Hepatocyte (in vitro differentiated cells): ENCODE measurements at regions not wholly inside any gene's neighbourhood (a gene's known extent, or its start where the extent isn't known, plus 50 kb on each side); places are given as distances from the start of the nearest gene placed in this dataset.

Experiments used
- DNase-seq: peaks from one replicate; pipeline ENCODE4 v3.0.0-alpha.2; 2016; ENCODE audit warnings: low spot score
- H2AFZ ChIP-seq: fragments of 200-600 bp; sonication (generic); 2 replicates; pipeline ENCODE4 v1.6.0; 2016; ENCODE audit warnings: antibody characterized with exemption, mild to moderate bottlenecking
- H3K27ac ChIP-seq: fragments of 200-600 bp; sonication (generic); 2 replicates; pipeline ENCODE4 v1.5.1; 2016; ENCODE audit warnings: mild to moderate bottlenecking
- H3K27me3 ChIP-seq: fragments of 200-600 bp; sonication (generic); 2 replicates; pipeline ENCODE4 v1.6.1; 2016
- H3K36me3 ChIP-seq: fragments of 200-600 bp; sonication (generic); replicated peaks from 2 replicates; pipeline ENCODE4 v1.5.1; 2016; ENCODE audit warnings: low read depth; ENCODE audit not compliant: insufficient read depth
- H3K4me1 ChIP-seq: fragments of 200-600 bp; sonication (generic); 2 replicates; pipeline ENCODE4 v1.5.1; 2016; ENCODE audit warnings: mild to moderate bottlenecking, moderate library complexity; ENCODE audit not compliant: insufficient read depth
- H3K4me2 ChIP-seq: fragments of 200-600 bp; sonication (generic); 2 replicates; pipeline ENCODE4 v1.6.0; 2016
- H3K4me3 ChIP-seq: fragments of 200-600 bp; sonication (generic); 2 replicates; pipeline ENCODE4 v1.5.1; 2016; ENCODE audit warnings: mild to moderate bottlenecking
- H3K79me2 ChIP-seq: fragments of 200-600 bp; sonication (generic); 2 replicates; pipeline ENCODE4 v1.6.0; 2017; ENCODE audit warnings: mild to moderate bottlenecking
- H3K9me2 ChIP-seq: fragments of 200-600 bp; sonication (generic); replicated peaks from 2 replicates; pipeline ENCODE4 v1.6.0; 2017; ENCODE audit warnings: mild to moderate bottlenecking; ENCODE audit not compliant: insufficient read depth
- H3K9me3 ChIP-seq: fragments of 200-600 bp; sonication (generic); 2 replicates; pipeline ENCODE4 v1.5.1; 2016; ENCODE audit warnings: low read depth, mild to moderate bottlenecking
- H4K20me1 ChIP-seq: fragments of 200-600 bp; sonication (generic); 2 replicates; pipeline ENCODE4 v1.6.0; 2016; ENCODE audit warnings: mild to moderate bottlenecking; ENCODE audit not compliant: insufficient read depth, poor library complexity, severe bottlenecking
- EZH2 ChIP-seq: fragments of 200-600 bp; sonication (generic); IDR thresholded peaks from 2 replicates; pipeline ENCODE4 v1.6.1; 2016; ENCODE audit warnings: antibody characterized with exemption, mild to moderate bottlenecking, borderline replicate concordance
- EZH2phosphoT487 ChIP-seq: fragments of 200-600 bp; sonication (generic); IDR thresholded peaks from one replicate; pipeline ENCODE4 v1.6.1; 2018; ENCODE audit warnings: antibody characterized with exemption, mild to moderate bottlenecking, low read depth, moderate library complexity; ENCODE audit not compliant: unreplicated experiment, severe bottlenecking
- WGBS: methylation state at CpG from one replicate; pipeline ENCODE4 v1.1.6; 2016; ENCODE audit warnings: low lambda C conversion rate; ENCODE audit errors: missing lambda C conversion rate; 5-methylcytosine and 5-hydroxymethylcytosine counted together
- TF ChIP-seq, protein P1 (sequence below): fragments of 200-600 bp; sonication (generic); IDR thresholded peaks from 2 replicates; pipeline ENCODE4 v1.5.1; 2016; ENCODE audit warnings: antibody characterized with exemption, mild to moderate bottlenecking; ENCODE audit not compliant: poor library complexity

DNA sequence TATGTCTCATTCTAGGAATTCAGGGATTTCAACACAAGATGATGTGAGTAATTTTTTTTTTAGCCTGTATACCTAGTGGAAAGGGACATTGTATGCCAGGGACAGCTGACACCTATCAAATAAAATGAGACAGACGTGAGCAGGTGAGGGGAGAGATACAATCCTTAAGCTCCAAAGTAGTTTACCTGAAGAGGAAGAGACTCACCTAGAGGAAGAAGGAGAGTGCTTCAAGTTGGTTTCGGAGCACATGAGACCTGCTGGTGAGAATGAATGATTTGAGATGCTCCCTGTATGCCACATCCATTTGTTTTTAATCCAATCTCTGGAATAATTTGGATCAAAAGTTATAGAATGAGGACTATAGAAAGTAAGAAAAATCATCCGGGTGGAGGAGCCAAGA lies 915.4 kb upstream of the FBXO33 start:
- Histone ChIP-seq H3K4me3 (peak overlapping the region; percentile 28), H3K9me2 (no peaks in the 10 kb centered on the region), H3K4me2 (peak overlapping the region; percentile 69), H4K20me1 (no peaks in the 10 kb centered on the region), H3K79me2 (no peaks in the 10 kb centered on the region), H2AFZ (peak overlapping the region; percentile 68), H3K9me3 (no peaks in the 10 kb centered on the region), H3K4me1 (no peaks in the 10 kb centered on the region), H3K36me3 (no peaks in the 10 kb centered on the region), H3K27ac (peak overlapping the region; percentile 33), H3K27me3 (no peaks in the 10 kb centered on the region)
- no peak for DNase-seq
- TF ChIP-seq EZH2phosphoT487 (no peak), EZH2 (no peak)
- TF ChIP-seq, protein P1, sequence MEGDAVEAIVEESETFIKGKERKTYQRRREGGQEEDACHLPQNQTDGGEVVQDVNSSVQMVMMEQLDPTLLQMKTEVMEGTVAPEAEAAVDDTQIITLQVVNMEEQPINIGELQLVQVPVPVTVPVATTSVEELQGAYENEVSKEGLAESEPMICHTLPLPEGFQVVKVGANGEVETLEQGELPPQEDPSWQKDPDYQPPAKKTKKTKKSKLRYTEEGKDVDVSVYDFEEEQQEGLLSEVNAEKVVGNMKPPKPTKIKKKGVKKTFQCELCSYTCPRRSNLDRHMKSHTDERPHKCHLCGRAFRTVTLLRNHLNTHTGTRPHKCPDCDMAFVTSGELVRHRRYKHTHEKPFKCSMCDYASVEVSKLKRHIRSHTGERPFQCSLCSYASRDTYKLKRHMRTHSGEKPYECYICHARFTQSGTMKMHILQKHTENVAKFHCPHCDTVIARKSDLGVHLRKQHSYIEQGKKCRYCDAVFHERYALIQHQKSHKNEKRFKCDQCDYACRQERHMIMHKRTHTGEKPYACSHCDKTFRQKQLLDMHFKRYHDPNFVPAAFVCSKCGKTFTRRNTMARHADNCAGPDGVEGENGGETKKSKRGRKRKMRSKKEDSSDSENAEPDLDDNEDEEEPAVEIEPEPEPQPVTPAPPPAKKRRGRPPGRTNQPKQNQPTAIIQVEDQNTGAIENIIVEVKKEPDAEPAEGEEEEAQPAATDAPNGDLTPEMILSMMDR = no peak
- 66% methylated on average over 3 of the region's 3 CpGs for WGBS

DNA sequence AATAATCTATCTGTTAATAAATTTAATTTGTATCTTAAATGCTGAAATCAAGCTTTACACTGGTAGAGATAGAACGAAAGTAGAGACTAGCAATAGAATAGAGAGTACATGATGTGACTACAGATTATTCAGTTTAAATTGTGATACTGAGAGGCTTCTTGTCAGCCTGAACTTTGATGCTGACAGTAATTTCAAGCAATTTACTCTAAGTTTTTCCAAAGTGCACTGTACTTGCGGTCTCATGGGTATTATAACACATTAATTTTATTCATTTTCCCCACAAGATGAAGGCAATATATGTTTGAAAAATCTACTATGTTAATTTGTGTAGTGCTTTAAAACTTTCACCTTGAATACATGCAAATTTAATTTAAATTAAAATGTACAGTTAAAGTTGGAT lies 914.0 kb upstream of the FBXO33 start:
- no peak for TF ChIP-seq EZH2
- Histone ChIP-seq H2AFZ (no peak overlapping the region), H3K79me2 (no peaks in the 10 kb centered on the region), H3K36me3 (no peaks in the 10 kb centered on the region), H3K9me3 (no peaks in the 10 kb centered on the region), H3K4me2 (no peak overlapping the region), H3K27ac (no peak overlapping the region), H3K4me1 (no peaks in the 10 kb centered on the region), H3K4me3 (no peak overlapping the region), H3K27me3 (no peaks in the 10 kb centered on the region), H3K9me2 (no peaks in the 10 kb centered on the region), H4K20me1 (no peaks in the 10 kb centered on the region)
- DNase-seq = no peak
- 97% methylated on average over 2 of the region's 2 CpGs for WGBS

DNA sequence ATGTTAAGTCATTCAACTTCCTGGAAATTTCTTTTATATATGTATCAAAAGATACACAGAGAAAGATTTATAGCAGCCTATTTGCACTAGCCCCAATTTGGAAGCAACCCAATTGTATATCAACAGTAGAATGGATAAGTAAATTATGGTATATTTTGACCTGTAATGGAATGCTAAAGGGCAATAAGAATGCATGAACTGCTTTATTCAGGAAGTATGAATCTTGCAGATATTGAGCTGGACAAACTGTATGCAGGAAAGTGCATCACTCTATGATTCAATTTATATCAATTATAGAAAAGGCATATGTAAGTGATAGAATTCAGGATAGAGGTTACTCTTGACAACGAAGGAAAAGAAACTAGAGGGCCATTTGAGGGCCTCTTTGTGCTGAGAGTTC lies 913.1 kb upstream of the FBXO33 start:
- H3K9me2 ChIP-seq = no peaks in the 10 kb centered on the region
- no peak for DNase-seq
- H3K36me3 ChIP-seq = no peaks in the 10 kb centered on the region
- WGBS = 96% methylated on average over 1 of the region's 1 CpG
- TF ChIP-seq, protein P1 = no peak
- TF ChIP-seq EZH2 = no peak
- TF ChIP-seq EZH2phosphoT487 = no peak
- no peak overlapping the region for H3K4me2 ChIP-seq
- H3K4me1 ChIP-seq = no peaks in the 10 kb centered on the region
- no peak overlapping the region for H2AFZ ChIP-seq
- no peaks in the 10 kb centered on the region for H3K79me2 ChIP-seq
- no peak overlapping the region for H3K27ac ChIP-seq
- no peaks in the 10 kb centered on the region for H4K20me1 ChIP-seq
- no peak overlapping the region for H3K4me3 ChIP-seq
- H3K9me3 ChIP-seq = no peaks in the 10 kb centered on the region
- H3K27me3 ChIP-seq = no peaks in the 10 kb centered on the region

DNA sequence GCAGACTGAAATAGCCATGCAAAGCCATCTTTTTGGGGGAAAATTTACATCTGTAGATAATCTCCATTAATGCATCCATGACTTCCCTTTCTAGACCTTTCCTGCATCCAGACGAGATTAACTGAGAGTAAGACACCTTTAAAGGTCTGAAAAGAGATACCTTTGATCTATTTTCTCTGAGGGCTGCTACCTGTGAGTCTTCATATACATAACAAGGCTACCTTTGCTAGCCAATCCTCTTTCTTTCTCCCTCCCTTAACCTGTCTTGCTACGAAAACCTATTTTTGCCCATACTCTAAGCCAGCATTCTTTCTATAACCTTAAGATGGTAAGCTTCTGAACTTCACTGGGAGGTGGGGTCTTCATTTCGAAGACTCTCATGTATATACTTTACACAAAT lies 908.5 kb upstream of the FBXO33 start:
- Histone ChIP-seq H3K9me2 (no peaks in the 10 kb centered on the region), H3K27ac (no peak overlapping the region), H2AFZ (no peak overlapping the region), H3K4me2 (no peak overlapping the region), H3K9me3 (no peaks in the 10 kb centered on the region), H3K79me2 (no peaks in the 10 kb centered on the region), H4K20me1 (no peaks in the 10 kb centered on the region), H3K4me3 (no peak overlapping the region), H3K27me3 (no peaks in the 10 kb centered on the region), H3K36me3 (no peaks in the 10 kb centered on the region), H3K4me1 (no peaks in the 10 kb centered on the region)
- DNase-seq = no peak
- TF ChIP-seq EZH2phosphoT487 (no peak), EZH2 (no peak)
- TF ChIP-seq, protein P1 = no peak
- 80% methylated on average over 3 of the region's 3 CpGs for WGBS
